ENCODE measurements at regions not wholly inside any gene's neighbourhood (a gene's known extent, or its start where the extent isn't known, plus 50 kb on each side); places are given as distances from the start of the nearest gene placed in this dataset.
A peak's percentile ranks its signal among the peaks of the same experiment; 100 is the strongest.

GRCh38 chr3:190220362-190220761 lies 99.7 kb upstream of the P3H2 start:
- no peak for DNase-seq (ENCODE audit: low read depth in 2 of 2)
- no peak overlapping the region for H3K4me3 ChIP-seq (replicated peaks in 1 of 2; ENCODE audit: low read depth in 2 of 2, low read length in 2 of 2)
- no peak for TF ChIP-seq CTCF (IDR thresholded peaks at IDR 0.05; ENCODE audit: low read depth, low read length)

GRCh38 chr3:190217081-190217480 lies 96.4 kb upstream of the P3H2 start:
- TF ChIP-seq CTCF (IDR thresholded peaks at IDR 0.05; ENCODE audit: low read depth, low read length): no peak
- H3K4me3 ChIP-seq (replicated peaks in 1 of 2; ENCODE audit: low read depth in 2 of 2, low read length in 2 of 2): no peak overlapping the region
- DNase-seq (ENCODE audit: low read depth in 2 of 2): peak; percentile 36 to 77

GRCh38 chr3:190213727-190214126 lies 93.0 kb upstream of the P3H2 start:
- DNase-seq (ENCODE audit: low read depth in 2 of 2): no peak
- no peak for TF ChIP-seq CTCF (IDR thresholded peaks at IDR 0.05; ENCODE audit: low read depth, low read length)
- H3K4me3 ChIP-seq (replicated peaks in 1 of 2; ENCODE audit: low read depth in 2 of 2, low read length in 2 of 2): no peak overlapping the region

- TF ChIP-seq CTCF (IDR thresholded peaks at IDR 0.05; ENCODE audit: low read depth, low read length): no peak
- H3K4me3 ChIP-seq (replicated peaks in 1 of 2; ENCODE audit: low read depth in 2 of 2, low read length in 2 of 2): no peak overlapping the region
- DNase-seq (ENCODE audit: low read depth in 2 of 2): no peak
These were observed 89.9 kb upstream of the P3H2 start for GRCh38 chr3:190210608-190211007.

GRCh38 chr3:190209533-190209932 lies 88.8 kb upstream of the P3H2 start:
- DNase-seq (ENCODE audit: low read depth in 2 of 2): no peak
- TF ChIP-seq CTCF (IDR thresholded peaks at IDR 0.05; ENCODE audit: low read depth, low read length): no peak
- H3K4me3 ChIP-seq (replicated peaks in 1 of 2; ENCODE audit: low read depth in 2 of 2, low read length in 2 of 2): no peak overlapping the region

- DNase-seq (ENCODE audit: low read depth in 2 of 2): no peak
- TF ChIP-seq CTCF (IDR thresholded peaks at IDR 0.05; ENCODE audit: low read depth, low read length): no peak
- H3K4me3 ChIP-seq (replicated peaks in 1 of 2; ENCODE audit: low read depth in 2 of 2, low read length in 2 of 2): no peak overlapping the region
These were observed 87.5 kb upstream of the P3H2 start for GRCh38 chr3:190208196-190208595.

GRCh38 chr3:190205739-190206138 lies 85.0 kb upstream of the P3H2 start:
- H3K4me3 ChIP-seq (replicated peaks in 1 of 2; ENCODE audit: low read depth in 2 of 2, low read length in 2 of 2): no peak overlapping the region
- no peak for TF ChIP-seq CTCF (IDR thresholded peaks at IDR 0.05; ENCODE audit: low read depth, low read length)
- peak in 1 of 2 donors; percentile 89 for DNase-seq (ENCODE audit: low read depth in 2 of 2)
